ENCODE measurements at regions not wholly inside any gene's neighbourhood (a gene's known extent, or its start where the extent isn't known, plus 50 kb on each side); places are given as distances from the start of the nearest gene placed in this dataset.

- Histone ChIP-seq H3K4me1 (ENCODE audit: control extremely low read depth in 1 of 4, control insufficient read depth in 4 of 4, insufficient read depth in 4 of 4, low read length in 3 of 4) (peaks cover 0 to 8% (median 3%) of the 10 kb centered on the region in 4 experiments), H3K4me3 (ENCODE audit: control insufficient read depth in 1 of 7, extremely low read depth in 1 of 7, insufficient read depth in 4 of 7, low read depth in 2 of 7, low read length in 6 of 7) (no peak overlapping the region), H3K27me3 (replicated peaks in 2 of 5; ENCODE audit: control insufficient read depth in 4 of 5, insufficient read depth in 5 of 5, low read length in 4 of 5) (peaks cover 0 to 52% (median 8%) of the 10 kb centered on the region in 5 experiments), H3K27ac (ENCODE audit: insufficient read depth in 1 of 2, low read depth in 1 of 2, low read length in 2 of 2, poor library complexity in 1 of 2, severe bottlenecking in 2 of 2) (no peak overlapping the region), H3K9me3 (ENCODE audit: control extremely low read depth in 1 of 5, control insufficient read depth in 4 of 5, insufficient read depth in 2 of 5, low read depth in 1 of 5, low read length in 4 of 5) (no peaks in the 10 kb centered on the region), H3K36me3 (ENCODE audit: control insufficient read depth in 4 of 4, insufficient read depth in 4 of 4, low read length in 3 of 4) (no peaks in the 10 kb centered on the region)
- DNase-seq: no peak
- ChIA-PET CTCF (interaction anchor here (0.8 kb wide), 1 partner anchor 11 kb away, joined by 3 read pairs; no protein-coding TSS in a partner anchor), POLR2A (no interaction called here)
- 83% methylated on average over 1 of the region's 3 CpGs for WGBS (ENCODE audit: insufficient coverage)
Observed at GRCh38 chr14:71579331-71579730, 352.9 kb upstream of the RGS6 start.

DNA sequence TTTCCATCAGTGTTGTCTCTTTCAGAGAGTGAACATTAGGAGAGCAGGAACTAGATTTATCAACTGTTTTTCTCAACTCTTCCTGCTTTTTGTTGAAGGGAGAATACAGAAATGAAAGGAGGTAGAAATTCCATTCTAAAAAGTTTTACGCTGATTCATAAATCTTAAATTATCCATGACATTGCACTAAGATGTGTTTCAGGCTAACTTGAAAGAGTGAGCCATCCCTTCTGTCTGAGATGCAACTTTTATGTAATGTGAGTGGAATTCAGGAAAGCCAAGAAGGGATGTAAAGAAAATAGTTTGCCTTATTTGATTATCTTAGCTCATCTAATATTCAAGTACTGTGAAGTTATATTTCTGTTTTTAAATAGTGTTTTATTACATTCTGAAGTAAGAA is 349.5 kb upstream of the RGS6 start:
- peaks cover 0 to 75% (median 31%) of the 10 kb centered on the region in 5 experiments for H3K27me3 ChIP-seq (replicated peaks in 2 of 5; ENCODE audit: control insufficient read depth in 4 of 5, insufficient read depth in 5 of 5, low read length in 4 of 5)
- WGBS (ENCODE audit: insufficient coverage): no CpG with 5 or more reads among the region's 1 CpG
- H3K9me3 ChIP-seq (ENCODE audit: control extremely low read depth in 1 of 5, control insufficient read depth in 4 of 5, insufficient read depth in 2 of 5, low read depth in 1 of 5, low read length in 4 of 5): no peaks in the 10 kb centered on the region
- ChIA-PET POLR2A (no interaction called here), CTCF (interaction anchor here (1.1 kb wide), 1 partner anchor 114 kb away, joined by 3 read pairs; no protein-coding TSS in a partner anchor)
- no peak overlapping the region for H3K4me3 ChIP-seq (ENCODE audit: control insufficient read depth in 1 of 7, extremely low read depth in 1 of 7, insufficient read depth in 4 of 7, low read depth in 2 of 7, low read length in 6 of 7)
- peaks cover 0 to 4% (median under 1%) of the 10 kb centered on the region in 4 experiments for H3K4me1 ChIP-seq (ENCODE audit: control extremely low read depth in 1 of 4, control insufficient read depth in 4 of 4, insufficient read depth in 4 of 4, low read length in 3 of 4)
- no peak for DNase-seq
- no peaks in the 10 kb centered on the region for H3K36me3 ChIP-seq (ENCODE audit: control insufficient read depth in 4 of 4, insufficient read depth in 4 of 4, low read length in 3 of 4)
- no peak overlapping the region for H3K27ac ChIP-seq (ENCODE audit: insufficient read depth in 1 of 2, low read depth in 1 of 2, low read length in 2 of 2, poor library complexity in 1 of 2, severe bottlenecking in 2 of 2)

DNA sequence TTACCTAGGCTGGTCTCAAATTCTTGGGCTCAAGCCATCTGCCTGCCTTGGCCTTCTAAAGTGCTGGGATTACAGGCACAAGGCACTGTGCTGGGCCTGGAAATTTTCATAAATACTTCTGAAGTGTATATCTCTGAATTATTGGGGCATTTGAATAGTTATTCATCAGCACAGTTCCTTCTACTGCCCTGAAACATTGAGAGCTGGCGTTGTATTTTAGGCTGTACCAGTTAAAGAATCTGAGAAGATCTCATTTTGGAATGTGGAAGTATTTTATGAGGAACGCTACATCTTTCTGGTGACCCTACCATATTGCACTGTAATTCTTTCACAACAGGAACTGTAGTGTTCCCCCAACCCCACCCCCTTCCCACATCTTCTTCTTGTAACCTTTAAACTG is 349.0 kb upstream of the RGS6 start:
- DNase-seq: no peak
- POLR2A ChIA-PET: no interaction called here
- WGBS (ENCODE audit: insufficient coverage): no CpG with 5 or more reads among the region's 2 CpGs

DNA sequence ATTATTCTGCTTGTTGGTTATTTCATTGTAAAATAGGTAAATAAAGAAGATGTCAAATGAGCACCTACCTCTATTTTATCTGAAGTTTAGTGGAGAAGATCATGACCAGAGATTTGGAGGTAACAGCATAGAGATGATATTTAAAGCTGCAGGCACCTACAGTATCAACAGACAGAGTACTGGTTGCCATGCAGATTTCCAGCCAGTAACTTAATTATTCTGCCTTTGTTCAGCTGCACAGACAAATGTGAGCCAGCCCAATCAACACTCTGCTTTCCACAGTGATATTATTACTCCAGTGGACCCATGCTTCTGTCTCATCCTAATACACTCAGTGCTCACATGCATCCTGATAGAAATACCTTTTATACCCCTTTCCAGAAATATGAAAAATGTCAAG is 348.5 kb upstream of the RGS6 start:
- no peaks in the 10 kb centered on the region for H3K9me3 ChIP-seq (ENCODE audit: control extremely low read depth in 1 of 5, control insufficient read depth in 4 of 5, insufficient read depth in 2 of 5, low read depth in 1 of 5, low read length in 4 of 5)
- DNase-seq: no peak
- no peaks in the 10 kb centered on the region for H3K36me3 ChIP-seq (ENCODE audit: control insufficient read depth in 4 of 4, insufficient read depth in 4 of 4, low read length in 3 of 4)
- H3K27ac ChIP-seq (ENCODE audit: insufficient read depth in 1 of 2, low read depth in 1 of 2, low read length in 2 of 2, poor library complexity in 1 of 2, severe bottlenecking in 2 of 2): no peak overlapping the region
- POLR2A ChIA-PET: no interaction called here
- H3K27me3 ChIP-seq (replicated peaks in 2 of 5; ENCODE audit: control insufficient read depth in 4 of 5, insufficient read depth in 5 of 5, low read length in 4 of 5): peaks cover 0 to 85% (median 34%) of the 10 kb centered on the region in 5 experiments
- no peak overlapping the region for H3K4me3 ChIP-seq (ENCODE audit: control insufficient read depth in 1 of 7, extremely low read depth in 1 of 7, insufficient read depth in 4 of 7, low read depth in 2 of 7, low read length in 6 of 7)
- CTCF ChIA-PET: interaction anchor here (1.1 kb wide), 1 partner anchor 115 kb away, joined by 3 read pairs; no protein-coding TSS in a partner anchor
- peaks cover 0 to 9% (median 3%) of the 10 kb centered on the region in 4 experiments for H3K4me1 ChIP-seq (ENCODE audit: control extremely low read depth in 1 of 4, control insufficient read depth in 4 of 4, insufficient read depth in 4 of 4, low read length in 3 of 4)

More for the DNA sequence above, 349.0 kb upstream of the RGS6 start:
- H3K36me3 ChIP-seq (ENCODE audit: control insufficient read depth in 4 of 4, insufficient read depth in 4 of 4, low read length in 3 of 4): no peaks in the 10 kb centered on the region
- H3K27ac ChIP-seq (ENCODE audit: insufficient read depth in 1 of 2, low read depth in 1 of 2, low read length in 2 of 2, poor library complexity in 1 of 2, severe bottlenecking in 2 of 2): no peak overlapping the region
- H3K4me3 ChIP-seq (ENCODE audit: control insufficient read depth in 1 of 7, extremely low read depth in 1 of 7, insufficient read depth in 4 of 7, low read depth in 2 of 7, low read length in 6 of 7): no peak overlapping the region
- H3K9me3 ChIP-seq (ENCODE audit: control extremely low read depth in 1 of 5, control insufficient read depth in 4 of 5, insufficient read depth in 2 of 5, low read depth in 1 of 5, low read length in 4 of 5): no peaks in the 10 kb centered on the region
- CTCF ChIA-PET: interaction anchor here (1.1 kb wide), 1 partner anchor 115 kb away, joined by 3 read pairs; no protein-coding TSS in a partner anchor
- H3K27me3 ChIP-seq (replicated peaks in 2 of 5; ENCODE audit: control insufficient read depth in 4 of 5, insufficient read depth in 5 of 5, low read length in 4 of 5): peaks cover 0 to 80% (median 32%) of the 10 kb centered on the region in 5 experiments
- peaks cover 0 to 8% (median 3%) of the 10 kb centered on the region in 4 experiments for H3K4me1 ChIP-seq (ENCODE audit: control extremely low read depth in 1 of 4, control insufficient read depth in 4 of 4, insufficient read depth in 4 of 4, low read length in 3 of 4)

DNA sequence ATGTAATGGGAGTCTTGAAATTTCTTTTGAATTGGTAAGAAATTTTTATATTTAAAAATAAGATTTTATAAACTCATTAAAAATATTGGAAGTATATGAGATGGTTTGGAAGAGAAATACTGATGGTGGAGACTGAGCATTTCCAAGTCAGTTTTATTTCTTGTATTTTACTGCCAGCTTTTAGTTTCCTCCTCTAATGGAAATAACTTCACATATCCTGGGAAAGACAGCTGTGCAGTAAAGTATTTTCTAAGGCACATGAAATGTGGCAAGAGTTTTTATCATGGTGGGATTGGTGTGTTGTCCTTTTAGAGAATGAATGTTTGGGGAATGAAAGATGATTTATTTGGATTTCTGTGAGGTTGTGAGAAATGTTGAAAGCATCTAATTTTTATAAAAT is 346.9 kb upstream of the RGS6 start:
- Histone ChIP-seq H3K4me1 (ENCODE audit: control extremely low read depth in 1 of 4, control insufficient read depth in 4 of 4, insufficient read depth in 4 of 4, low read length in 3 of 4) (peaks cover 0 to 9% (median 3%) of the 10 kb centered on the region in 4 experiments), H3K36me3 (ENCODE audit: control insufficient read depth in 4 of 4, insufficient read depth in 4 of 4, low read length in 3 of 4) (no peaks in the 10 kb centered on the region), H3K27ac (ENCODE audit: insufficient read depth in 1 of 2, low read depth in 1 of 2, low read length in 2 of 2, poor library complexity in 1 of 2, severe bottlenecking in 2 of 2) (no peak overlapping the region), H3K4me3 (ENCODE audit: control insufficient read depth in 1 of 7, extremely low read depth in 1 of 7, insufficient read depth in 4 of 7, low read depth in 2 of 7, low read length in 6 of 7) (no peak overlapping the region), H3K27me3 (replicated peaks in 2 of 5; ENCODE audit: control insufficient read depth in 4 of 5, insufficient read depth in 5 of 5, low read length in 4 of 5) (peaks cover 0 to 85% (median 41%) of the 10 kb centered on the region in 5 experiments), H3K9me3 (ENCODE audit: control extremely low read depth in 1 of 5, control insufficient read depth in 4 of 5, insufficient read depth in 2 of 5, low read depth in 1 of 5, low read length in 4 of 5) (no peaks in the 10 kb centered on the region)
- DNase-seq: no peak
- CTCF ChIA-PET: no interaction called here
- POLR2A ChIA-PET: interaction anchor here (0.6 kb wide), 1 partner anchor 31 kb away, joined by 3 read pairs; no protein-coding TSS in a partner anchor

DNA sequence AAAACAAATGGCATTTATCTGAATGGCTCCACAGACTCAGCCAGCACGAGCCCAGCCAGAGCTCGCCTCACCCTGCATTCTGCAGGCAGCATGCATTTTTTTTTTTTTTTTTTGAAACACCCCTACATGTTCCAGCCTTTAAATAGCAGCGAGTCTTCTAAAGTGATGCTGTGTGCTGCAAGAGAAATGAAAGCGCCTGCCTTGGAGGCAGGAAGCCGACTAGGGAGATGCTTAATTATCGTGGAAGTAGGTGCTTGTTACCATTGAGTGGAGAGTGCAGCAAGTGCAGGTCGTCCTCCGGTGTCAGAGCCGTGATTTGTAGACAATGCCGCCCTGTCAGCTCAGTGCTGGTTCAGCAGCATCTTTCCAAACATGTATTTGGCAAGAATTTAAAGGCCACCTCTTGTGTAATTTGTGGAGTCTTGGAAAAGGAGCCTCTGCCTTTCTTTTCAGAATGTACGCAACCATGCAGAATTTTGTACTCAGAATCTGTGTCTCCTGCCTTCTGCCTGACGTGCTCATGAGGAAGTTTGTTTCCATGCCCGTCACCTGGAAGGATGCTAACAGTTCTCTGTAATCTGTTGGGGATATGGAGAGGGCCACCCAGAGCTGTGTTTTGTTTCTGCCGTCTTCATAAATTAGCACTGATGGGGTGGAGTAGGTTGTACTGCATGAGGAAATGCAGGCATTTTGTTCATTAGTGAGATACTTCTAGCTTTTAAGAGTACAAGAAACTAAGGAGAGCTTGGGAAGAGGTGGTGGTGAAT is 345.9 kb upstream of the RGS6 start:
- 31% methylated on average over 12 of the region's 14 CpGs for WGBS (ENCODE audit: insufficient coverage)
- peaks cover 0 to 9% (median 3%) of the 10 kb centered on the region in 4 experiments for H3K4me1 ChIP-seq (ENCODE audit: control extremely low read depth in 1 of 4, control insufficient read depth in 4 of 4, insufficient read depth in 4 of 4, low read length in 3 of 4)
- ChIA-PET CTCF (no interaction called here), POLR2A (interaction anchor here (0.6 kb wide), 1 partner anchor 31 kb away, joined by 3 read pairs; no protein-coding TSS in a partner anchor)
- H3K9me3 ChIP-seq (ENCODE audit: control extremely low read depth in 1 of 5, control insufficient read depth in 4 of 5, insufficient read depth in 2 of 5, low read depth in 1 of 5, low read length in 4 of 5): no peaks in the 10 kb centered on the region
- H3K27me3 ChIP-seq (replicated peaks in 2 of 5; ENCODE audit: control insufficient read depth in 4 of 5, insufficient read depth in 5 of 5, low read length in 4 of 5): peaks cover 0 to 91% (median 41%) of the 10 kb centered on the region in 5 experiments
- no peak overlapping the region for H3K27ac ChIP-seq (ENCODE audit: insufficient read depth in 1 of 2, low read depth in 1 of 2, low read length in 2 of 2, poor library complexity in 1 of 2, severe bottlenecking in 2 of 2)
- peak overlapping the region in 1 of 7 experiments; percentile 25 for H3K4me3 ChIP-seq (ENCODE audit: control insufficient read depth in 1 of 7, extremely low read depth in 1 of 7, insufficient read depth in 4 of 7, low read depth in 2 of 7, low read length in 6 of 7)
- H3K36me3 ChIP-seq (ENCODE audit: control insufficient read depth in 4 of 4, insufficient read depth in 4 of 4, low read length in 3 of 4): no peaks in the 10 kb centered on the region
- DNase-seq: no peak

- H3K36me3 ChIP-seq (ENCODE audit: control insufficient read depth in 4 of 4, insufficient read depth in 4 of 4, low read length in 3 of 4): no peaks in the 10 kb centered on the region
- no peak overlapping the region for H3K4me3 ChIP-seq (ENCODE audit: control insufficient read depth in 1 of 7, extremely low read depth in 1 of 7, insufficient read depth in 4 of 7, low read depth in 2 of 7, low read length in 6 of 7)
- ChIA-PET CTCF (no interaction called here), POLR2A (no interaction called here)
- no peak overlapping the region for H3K27ac ChIP-seq (ENCODE audit: insufficient read depth in 1 of 2, low read depth in 1 of 2, low read length in 2 of 2, poor library complexity in 1 of 2, severe bottlenecking in 2 of 2)
- peaks cover 6 to 21% (median 12%) of the 10 kb centered on the region in 4 experiments for H3K4me1 ChIP-seq (ENCODE audit: control extremely low read depth in 1 of 4, control insufficient read depth in 4 of 4, insufficient read depth in 4 of 4, low read length in 3 of 4)
- DNase-seq: peak in 2 of 3 donors; percentile 34 to 45
- WGBS (ENCODE audit: insufficient coverage): 71% methylated on average over 3 of the region's 9 CpGs
- peaks cover 0 to 82% (median 37%) of the 10 kb centered on the region in 5 experiments for H3K27me3 ChIP-seq (replicated peaks in 2 of 5; ENCODE audit: control insufficient read depth in 4 of 5, insufficient read depth in 5 of 5, low read length in 4 of 5)
- no peaks in the 10 kb centered on the region for H3K9me3 ChIP-seq (ENCODE audit: control extremely low read depth in 1 of 5, control insufficient read depth in 4 of 5, insufficient read depth in 2 of 5, low read depth in 1 of 5, low read length in 4 of 5)
Observed at GRCh38 chr14:71588028-71588427, 344.2 kb upstream of the RGS6 start.
